ENCODE measurements at regions not wholly inside any gene's neighbourhood (a gene's known extent, or its start where the extent isn't known, plus 50 kb on each side); places are given as distances from the start of the nearest gene placed in this dataset.
"Not testable (repeated sequence)": the region's sequence is repeated elsewhere in the genome, so short reads cannot be mapped to it uniquely, and the experiment has no call there.

DNA sequence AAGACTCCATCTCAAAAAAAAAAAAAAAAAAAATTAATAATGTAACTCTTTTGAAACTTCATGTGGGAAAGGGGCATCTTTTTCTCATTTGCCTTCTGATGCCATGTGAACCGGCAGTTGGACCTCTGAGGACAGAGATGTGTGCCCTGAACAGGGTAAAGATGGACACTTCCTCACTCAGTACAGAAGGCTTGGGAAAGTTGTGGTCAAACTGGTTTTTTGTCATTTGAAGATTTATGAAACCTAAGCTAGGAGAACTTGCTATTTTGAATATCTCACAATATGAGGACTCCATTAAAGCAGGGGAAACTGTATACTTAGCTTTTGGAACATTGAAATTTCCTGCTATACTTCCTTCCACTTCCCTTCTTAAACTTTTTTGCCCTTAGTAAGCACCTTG is 147.5 kb upstream of the ALDH1B1 start:
- no peak for DNase-seq (ENCODE audit: low read depth)
- no peak overlapping the region for H3K4me3 ChIP-seq (ENCODE audit: low read depth, low read length)
- TF ChIP-seq, protein P1, sequence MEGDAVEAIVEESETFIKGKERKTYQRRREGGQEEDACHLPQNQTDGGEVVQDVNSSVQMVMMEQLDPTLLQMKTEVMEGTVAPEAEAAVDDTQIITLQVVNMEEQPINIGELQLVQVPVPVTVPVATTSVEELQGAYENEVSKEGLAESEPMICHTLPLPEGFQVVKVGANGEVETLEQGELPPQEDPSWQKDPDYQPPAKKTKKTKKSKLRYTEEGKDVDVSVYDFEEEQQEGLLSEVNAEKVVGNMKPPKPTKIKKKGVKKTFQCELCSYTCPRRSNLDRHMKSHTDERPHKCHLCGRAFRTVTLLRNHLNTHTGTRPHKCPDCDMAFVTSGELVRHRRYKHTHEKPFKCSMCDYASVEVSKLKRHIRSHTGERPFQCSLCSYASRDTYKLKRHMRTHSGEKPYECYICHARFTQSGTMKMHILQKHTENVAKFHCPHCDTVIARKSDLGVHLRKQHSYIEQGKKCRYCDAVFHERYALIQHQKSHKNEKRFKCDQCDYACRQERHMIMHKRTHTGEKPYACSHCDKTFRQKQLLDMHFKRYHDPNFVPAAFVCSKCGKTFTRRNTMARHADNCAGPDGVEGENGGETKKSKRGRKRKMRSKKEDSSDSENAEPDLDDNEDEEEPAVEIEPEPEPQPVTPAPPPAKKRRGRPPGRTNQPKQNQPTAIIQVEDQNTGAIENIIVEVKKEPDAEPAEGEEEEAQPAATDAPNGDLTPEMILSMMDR (conservative IDR thresholded peaks at IDR 0.05; ENCODE audit: low read depth, low read length) = no peak

DNA sequence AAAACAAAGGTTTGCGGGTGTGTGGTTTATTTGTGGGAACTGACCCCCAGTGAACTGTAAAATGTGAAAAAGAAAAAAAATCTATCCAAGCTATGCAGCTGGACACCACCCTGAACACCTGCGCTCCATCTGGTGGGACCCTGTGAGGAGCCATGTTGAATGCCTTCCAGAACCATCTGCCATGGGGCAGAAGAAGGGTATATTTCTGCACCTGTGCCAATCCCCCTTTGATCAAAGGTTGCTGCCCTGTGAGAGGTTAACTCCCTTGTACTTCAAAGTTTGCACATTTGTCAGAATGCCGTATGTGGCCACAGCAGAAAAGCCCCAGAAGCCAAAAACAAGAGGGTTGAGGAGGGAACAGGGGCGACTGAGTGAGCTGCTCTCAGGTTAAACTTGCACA is 148.5 kb upstream of the ALDH1B1 start:
- H3K4me3 ChIP-seq (ENCODE audit: low read depth, low read length) = no peak overlapping the region
- TF ChIP-seq, protein P1 (conservative IDR thresholded peaks at IDR 0.05; ENCODE audit: low read depth, low read length) = no peak
- DNase-seq (ENCODE audit: low read depth) = no peak

DNA sequence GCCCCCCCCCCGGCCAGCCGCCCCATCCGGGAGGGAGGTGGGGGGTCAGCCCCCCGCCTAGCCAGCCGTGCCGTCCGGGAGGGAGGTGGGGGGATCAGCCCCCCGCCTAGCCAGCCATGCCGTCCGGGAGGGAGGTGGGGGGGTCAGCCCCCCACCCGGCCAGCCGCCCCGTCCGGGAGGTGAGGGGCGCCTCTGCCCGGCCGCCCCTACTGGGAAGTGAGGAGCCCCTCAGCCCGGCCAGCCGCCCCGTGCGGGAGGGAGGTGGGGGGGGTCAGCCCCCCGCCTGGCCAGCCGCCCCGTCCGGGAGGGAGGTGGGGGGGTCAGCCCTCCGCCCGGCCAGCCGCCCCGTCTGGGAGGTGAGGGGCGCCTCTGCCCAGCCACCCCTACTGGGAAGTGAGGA is 150.4 kb upstream of the ALDH1B1 start:
- not testable (repeated sequence) for DNase-seq (ENCODE audit: low read depth)

DNA sequence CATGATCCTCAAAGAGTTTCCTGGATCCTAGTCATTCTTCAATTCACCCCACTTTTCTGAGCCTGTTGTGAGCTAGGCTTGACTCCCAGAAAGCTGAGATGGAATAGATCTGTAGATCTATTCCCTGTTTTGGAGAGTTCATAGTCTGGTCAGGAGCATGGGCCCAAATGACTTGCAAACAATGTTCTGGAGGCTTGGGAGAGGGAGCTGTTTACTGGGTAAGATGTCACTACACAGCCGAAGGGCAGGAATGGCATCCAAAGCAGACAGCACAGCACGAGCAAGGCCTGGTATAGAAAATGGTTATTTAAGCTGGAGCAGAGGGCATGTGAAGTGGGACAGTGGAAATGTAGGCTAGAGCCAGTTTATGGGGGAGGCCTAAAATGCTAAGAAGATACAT is 152.5 kb upstream of the ALDH1B1 start:
- no peak for DNase-seq (ENCODE audit: low read depth)
- TF ChIP-seq, protein P1 (conservative IDR thresholded peaks at IDR 0.05; ENCODE audit: low read depth, low read length) = no peak

More for the DNA sequence above, 150.4 kb upstream of the ALDH1B1 start:
- not testable (repeated sequence) for H3K4me3 ChIP-seq (ENCODE audit: low read depth, low read length)

DNA sequence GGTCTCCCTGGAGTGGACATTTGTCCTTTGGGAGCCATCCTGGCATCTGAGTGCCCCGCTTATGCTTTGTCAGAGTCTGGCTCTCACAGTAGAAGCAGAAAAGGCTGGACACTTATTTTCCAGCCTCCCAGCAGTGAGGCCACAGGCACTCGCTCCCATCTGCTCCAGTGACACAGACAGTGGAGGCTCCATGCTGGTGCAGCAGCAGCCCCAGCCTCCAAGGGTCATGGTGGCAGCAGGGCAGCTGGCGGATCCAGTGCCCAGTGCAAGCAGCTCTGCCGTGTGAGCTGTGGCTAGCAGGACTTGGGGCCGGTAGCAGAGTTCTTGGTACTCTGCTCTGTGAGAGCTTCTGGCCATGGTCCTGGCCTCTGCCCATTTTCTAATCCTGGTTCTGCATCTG is 157.3 kb upstream of the ALDH1B1 start:
- no peak for DNase-seq (ENCODE audit: low read depth)
- TF ChIP-seq, protein P1 (conservative IDR thresholded peaks at IDR 0.05; ENCODE audit: low read depth, low read length) = no peak
- no peak overlapping the region for H3K4me3 ChIP-seq (ENCODE audit: low read depth, low read length)

More for the DNA sequence above, 152.5 kb upstream of the ALDH1B1 start:
- H3K4me3 ChIP-seq (ENCODE audit: low read depth, low read length) = no peak overlapping the region

DNA sequence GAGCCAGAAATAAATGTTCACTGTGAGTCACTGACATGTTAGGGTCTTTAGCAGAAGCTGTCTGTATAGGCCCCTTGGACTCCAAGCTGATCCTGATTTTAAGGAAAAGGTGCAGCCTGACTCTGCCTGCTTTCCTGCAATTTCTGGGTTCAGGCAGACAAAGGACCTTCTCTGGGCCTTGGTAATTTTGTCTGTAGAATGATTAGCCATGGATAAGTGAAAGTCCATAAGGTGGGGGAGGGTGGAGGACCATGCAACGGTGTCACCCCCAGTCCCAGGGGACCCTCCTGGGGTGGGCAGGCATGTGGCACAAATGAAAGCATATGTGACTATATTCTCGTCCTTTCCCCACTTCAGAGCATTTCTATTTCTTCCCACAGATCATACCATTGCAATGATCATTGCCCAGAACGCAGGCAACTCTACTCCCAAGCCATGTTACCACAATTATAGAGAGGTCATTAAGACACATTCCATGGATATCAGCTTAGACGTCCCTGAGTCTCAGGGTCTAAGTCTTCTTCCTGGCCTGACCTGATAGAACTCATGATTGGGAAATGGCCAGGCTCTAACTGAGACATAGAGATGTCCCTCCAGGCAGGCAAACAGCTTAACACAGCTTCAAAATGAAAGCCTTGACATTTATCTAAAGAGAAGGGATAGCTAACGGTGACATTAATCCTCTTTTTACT is 157.9 kb upstream of the ALDH1B1 start:
- peak; percentile 16 for DNase-seq (ENCODE audit: low read depth)
- H3K4me3 ChIP-seq (ENCODE audit: low read depth, low read length) = no peak overlapping the region
- TF ChIP-seq, protein P1 (conservative IDR thresholded peaks at IDR 0.05; ENCODE audit: low read depth, low read length) = no peak

DNA sequence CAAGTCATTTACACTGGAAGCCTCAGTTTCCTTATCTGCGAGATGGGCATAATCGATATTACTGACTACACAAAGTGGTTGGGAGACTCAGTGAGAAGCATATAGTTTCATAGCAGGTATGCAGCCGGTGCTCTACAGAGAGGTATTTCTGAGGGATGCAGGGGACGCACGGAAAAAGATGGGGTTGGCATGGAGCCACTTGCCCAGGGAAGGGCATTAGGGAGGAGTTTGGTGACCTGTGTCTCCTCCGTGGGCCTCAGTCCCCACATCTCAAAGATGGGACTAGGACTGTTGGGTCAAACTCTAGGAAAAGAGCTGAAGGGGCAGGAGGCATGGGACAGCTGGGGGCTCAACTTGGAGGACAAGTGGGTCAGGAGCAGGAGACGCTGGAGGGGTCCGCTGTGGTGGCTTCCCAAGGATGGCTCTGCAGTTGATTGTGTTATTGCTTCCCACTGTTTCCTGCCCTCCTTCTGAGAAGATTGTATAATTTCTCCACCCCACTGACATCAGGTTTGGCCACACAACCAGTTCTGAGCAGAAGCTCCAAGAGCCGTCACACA is 158.6 kb upstream of the ALDH1B1 start:
- TF ChIP-seq, protein P1 (conservative IDR thresholded peaks at IDR 0.05; ENCODE audit: low read depth, low read length) = no peak
- DNase-seq (ENCODE audit: low read depth) = no peak
- no peak overlapping the region for H3K4me3 ChIP-seq (ENCODE audit: low read depth, low read length)

Measured in choroid plexus epithelial cell (primary cell).